Ovary (tissue), 3 donors: ENCODE measurements at regions not wholly inside any gene's neighbourhood (a gene's known extent, or its start where the extent isn't known, plus 50 kb on each side); places are given as distances from the start of the nearest gene placed in this dataset.
"Not testable (repeated sequence)": the region's sequence is repeated elsewhere in the genome, so short reads cannot be mapped to it uniquely, and the experiment has no call there.

ENCODE experiments used
- CTCF ChIP-seq, 3 donors: fragments of 450-650 bp in 2 of 3; fragments of 200-600 bp in 1 of 3; IDR thresholded peaks; one replicate each; pipeline versions ENCODE4 v1.5.1 to v1.8.0; 2016 to 2022; ENCODE audit warnings: antibody characterized with exemption in 3 of 3, mild to moderate bottlenecking in 1 of 3
- EP300 ChIP-seq: sonication (generic); formaldehyde crosslinking; IDR thresholded peaks from one replicate; pipeline ENCODE4 v1.6.1; 2017; ENCODE audit warnings: antibody characterized with exemption
- POLR2A ChIP-seq: fragments of 450-650 bp; IDR thresholded peaks from one replicate; pipeline ENCODE4 v1.6.1; 2017; ENCODE audit warnings: antibody characterized with exemption, mild to moderate bottlenecking, moderate library complexity
- donor health status: DM: no; HTN: no; CAD: no.

- not testable (repeated sequence) for TF ChIP-seq CTCF (IDR thresholded peaks at IDR 0.05); POLR2A; EP300
These were observed 123.2 kb downstream of the SPATA31A6 start for GRCh38 chr9:42306625-42307024.
